Stimulated activated naive CD4-positive, alpha-beta T cell treated with Interleukin-2 at 50 U/mL for 16 hours (primary cell): ENCODE measurements at regions not wholly inside any gene's neighbourhood (a gene's known extent, or its start where the extent isn't known, plus 50 kb on each side); places are given as distances from the start of the nearest gene placed in this dataset.
"Not testable (repeated sequence)": the region's sequence is repeated elsewhere in the genome, so short reads cannot be mapped to it uniquely, and the experiment has no call there.

Source experiments
- DNase-seq: peaks from one replicate; lab custom pipeline; 2025; lab: John Stamatoyannopoulos, UW

DNA sequence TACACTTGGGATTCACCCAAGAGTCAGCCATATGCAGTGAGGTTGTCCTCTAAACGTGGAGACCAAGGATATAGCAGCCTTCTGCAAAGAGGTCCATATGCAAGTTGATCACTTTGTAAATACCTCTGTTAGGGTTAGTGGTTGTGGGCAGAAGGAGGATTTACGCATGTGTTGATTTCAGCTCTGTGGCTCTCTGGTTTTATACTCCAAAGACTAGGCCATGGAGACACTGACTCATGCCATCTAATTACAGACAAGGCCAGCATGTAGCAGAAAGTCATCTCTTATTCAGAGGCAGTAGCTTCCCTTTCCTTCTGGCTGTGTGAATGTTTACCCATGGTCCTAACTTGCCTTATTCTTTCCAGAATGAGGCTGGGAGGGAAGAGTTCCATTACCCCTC lies 140.9 kb upstream of the GOLGA6L4 start:
- DNase-seq = not testable (repeated sequence)

DNA sequence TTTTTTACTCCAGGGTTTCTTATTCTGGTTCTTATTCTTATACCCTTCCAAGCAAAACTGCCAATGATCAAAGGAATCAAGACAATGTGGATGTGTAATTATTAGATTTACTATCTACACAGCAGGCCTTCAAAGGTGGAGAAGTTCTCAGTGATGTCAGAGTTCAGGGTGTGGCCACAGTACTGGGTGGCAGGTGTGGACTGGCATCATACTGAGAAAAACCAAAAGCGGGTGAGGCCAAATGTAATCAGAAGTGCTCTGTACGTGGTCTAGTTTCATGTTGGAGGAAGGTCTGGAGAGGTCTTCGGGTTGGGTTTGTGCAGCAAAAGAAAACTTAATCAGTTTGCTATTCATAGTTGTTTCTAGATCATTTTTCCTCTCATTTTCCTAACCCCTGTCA lies 138.5 kb upstream of the GOLGA6L4 start:
- DNase-seq = not testable (repeated sequence)

DNA sequence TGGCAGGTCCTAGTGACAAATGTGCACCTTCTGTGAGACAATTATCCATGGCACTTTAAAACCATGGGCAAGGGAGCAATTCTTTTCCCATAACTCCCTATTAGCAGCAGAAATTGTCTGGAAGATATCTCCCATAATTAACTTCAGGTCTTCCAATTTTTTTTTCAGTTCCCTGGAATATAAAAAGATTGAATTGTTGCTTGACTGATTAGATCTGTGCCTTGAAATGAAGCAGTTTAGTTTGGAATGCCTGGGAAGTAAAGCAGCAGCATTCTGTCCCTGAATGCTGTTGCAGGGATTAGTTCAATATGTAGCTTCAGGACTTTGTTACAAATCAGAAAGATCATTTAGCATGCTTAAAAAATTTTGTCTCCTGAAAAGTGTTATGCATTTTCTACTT lies 137.0 kb upstream of the GOLGA6L4 start:
- DNase-seq = no peak

DNA sequence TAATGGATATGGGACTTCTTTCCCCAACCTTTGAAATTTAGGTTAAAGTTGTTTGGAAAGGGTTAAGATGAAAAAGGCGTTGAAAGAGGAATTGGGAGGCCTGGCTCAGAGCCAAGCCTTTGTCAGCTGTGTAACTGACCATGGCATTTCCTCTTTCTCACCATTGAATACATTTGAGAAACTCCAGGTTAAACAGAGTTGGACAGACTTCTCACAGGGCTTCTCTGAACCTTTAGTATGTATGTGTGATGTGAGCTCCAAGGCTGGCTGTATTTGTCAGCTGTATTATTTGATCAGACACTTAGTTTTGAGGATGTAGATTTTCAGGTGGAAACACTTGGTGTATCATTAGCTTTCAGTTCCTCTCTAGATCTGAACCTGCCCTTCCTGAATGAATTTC lies 136.4 kb upstream of the GOLGA6L4 start:
- no peak for DNase-seq

DNA sequence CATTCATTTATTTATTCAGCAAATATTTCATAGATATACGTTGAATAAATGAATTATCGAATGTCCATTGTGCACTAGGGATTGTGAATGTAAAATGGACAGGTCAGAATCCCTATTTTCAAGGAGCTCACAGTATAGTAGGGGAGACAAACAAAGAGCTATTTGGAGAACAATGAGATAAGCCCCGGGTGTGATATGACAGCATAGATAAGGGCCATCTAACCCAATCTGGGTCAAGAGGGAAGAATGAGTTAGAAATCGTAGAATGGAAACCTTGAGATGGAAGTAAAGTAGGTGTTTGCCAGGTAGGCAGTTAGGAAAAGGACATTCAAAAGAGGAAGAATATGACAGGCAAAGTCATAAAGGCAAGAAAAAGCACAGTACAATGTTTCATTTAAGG lies 132.2 kb upstream of the GOLGA6L4 start:
- no peak for DNase-seq

DNA sequence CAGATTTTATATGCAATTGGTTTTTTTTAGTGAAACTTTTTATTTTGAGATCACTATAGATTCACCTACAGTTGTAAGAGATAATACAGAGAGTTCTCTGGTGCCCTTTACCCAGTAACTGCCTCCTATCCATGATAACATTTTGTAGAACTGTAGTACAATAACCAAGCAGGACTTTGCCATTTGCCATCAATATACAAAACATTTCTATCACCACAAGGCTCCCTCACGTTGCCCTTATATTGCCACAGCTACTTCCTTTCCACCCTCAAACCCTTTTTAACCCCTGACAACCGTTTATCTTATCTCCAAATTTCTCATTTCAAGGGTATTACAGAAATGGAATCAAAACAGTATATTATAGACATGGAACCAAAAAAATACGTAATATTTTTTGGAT lies 130.7 kb upstream of the GOLGA6L4 start:
- DNase-seq = no peak

DNA sequence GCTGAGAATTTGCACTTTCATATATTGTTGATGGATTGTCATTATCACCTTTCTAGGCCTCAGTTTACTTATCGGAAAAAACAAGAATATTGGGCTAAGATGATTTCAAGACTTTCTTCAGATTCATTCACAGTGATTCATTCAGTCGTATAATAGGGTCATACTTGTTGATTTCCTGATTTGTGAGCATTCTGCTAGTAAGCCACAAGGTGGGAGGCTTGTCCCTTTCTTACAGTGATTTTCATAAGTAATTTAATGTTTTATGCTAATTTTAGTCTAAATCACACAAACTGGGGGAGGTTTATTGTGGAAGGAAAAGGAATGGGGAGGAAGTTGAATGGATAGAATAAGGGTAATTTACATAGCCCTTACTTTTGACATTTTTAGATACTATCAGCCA lies 126.8 kb upstream of the GOLGA6L4 start:
- no peak for DNase-seq

DNA sequence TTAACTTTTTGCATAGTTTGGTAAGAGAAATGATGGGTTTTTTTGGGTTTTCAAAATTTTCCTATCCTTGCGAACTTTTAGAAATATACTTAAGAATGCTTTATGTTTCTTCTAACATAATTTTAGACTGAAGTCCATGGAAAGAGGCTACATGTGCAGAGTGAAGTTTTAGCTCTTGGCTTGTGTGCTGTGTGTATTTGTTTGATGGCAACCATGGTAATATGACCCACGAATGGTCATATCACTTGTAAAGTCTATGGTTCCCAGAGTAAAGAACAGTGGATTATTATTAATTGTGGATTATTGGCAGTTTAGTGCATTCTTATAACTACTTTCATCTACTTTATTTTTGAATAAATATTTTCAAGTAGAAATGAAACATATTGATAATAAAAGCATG lies 124.0 kb upstream of the GOLGA6L4 start:
- DNase-seq = no peak

DNA sequence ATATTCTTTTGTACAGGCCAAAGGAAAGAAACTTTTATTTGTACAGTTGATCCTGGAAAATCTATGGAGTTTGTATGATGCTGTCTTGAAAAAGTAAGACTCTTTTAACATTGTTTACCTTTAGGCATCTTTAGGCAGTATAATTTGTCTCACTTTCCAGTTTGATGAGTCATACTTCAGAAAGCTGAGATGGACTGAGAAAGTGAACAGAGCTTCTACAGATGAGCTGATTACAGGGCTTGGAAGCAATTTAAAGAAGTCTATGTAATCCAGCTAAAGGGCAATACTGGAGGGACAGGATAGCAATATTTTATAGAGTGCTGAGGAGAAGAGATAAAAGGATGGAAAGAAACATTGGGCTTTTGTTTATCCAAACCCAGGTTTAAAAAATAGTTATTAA lies 123.5 kb upstream of the GOLGA6L4 start:
- DNase-seq = no peak

DNA sequence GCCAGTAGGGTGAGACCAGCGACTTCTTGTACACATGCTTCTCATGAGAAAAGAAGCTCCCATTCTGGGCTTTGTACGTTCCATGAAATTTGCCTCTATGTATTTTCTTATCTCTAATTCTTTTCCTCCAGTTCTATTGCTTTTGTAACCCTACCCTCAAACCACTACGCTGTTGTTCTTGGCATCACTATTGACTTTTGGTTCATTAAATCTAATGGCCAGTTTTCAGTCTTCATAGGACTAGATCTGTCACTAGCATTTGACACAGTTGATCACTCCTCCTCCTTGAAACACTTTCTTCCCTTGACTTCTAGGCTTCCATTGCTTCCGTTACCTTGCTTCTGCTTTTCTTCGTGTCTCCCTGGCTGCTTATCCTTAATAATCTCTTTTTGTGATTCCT lies 121.7 kb upstream of the GOLGA6L4 start:
- no peak for DNase-seq

DNA sequence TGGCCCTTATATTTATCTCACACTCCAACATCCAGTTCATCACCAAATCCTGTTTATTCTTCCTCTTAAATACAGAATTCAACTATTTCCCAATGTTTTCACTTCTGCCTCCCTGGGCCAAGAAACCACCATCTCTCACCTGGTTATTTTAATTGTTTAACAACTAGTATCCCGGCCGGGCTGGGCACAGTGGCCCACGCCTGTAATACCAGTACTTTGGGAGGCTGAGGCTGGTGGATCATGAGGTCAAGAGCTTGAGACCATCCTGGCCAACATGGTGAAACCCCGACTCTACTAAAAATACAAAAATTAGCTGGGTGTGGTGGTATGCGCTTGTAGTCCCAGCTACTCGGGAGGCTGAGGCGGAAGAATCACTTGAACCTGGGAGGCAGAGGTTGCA lies 120.9 kb upstream of the GOLGA6L4 start:
- not testable (repeated sequence) for DNase-seq

DNA sequence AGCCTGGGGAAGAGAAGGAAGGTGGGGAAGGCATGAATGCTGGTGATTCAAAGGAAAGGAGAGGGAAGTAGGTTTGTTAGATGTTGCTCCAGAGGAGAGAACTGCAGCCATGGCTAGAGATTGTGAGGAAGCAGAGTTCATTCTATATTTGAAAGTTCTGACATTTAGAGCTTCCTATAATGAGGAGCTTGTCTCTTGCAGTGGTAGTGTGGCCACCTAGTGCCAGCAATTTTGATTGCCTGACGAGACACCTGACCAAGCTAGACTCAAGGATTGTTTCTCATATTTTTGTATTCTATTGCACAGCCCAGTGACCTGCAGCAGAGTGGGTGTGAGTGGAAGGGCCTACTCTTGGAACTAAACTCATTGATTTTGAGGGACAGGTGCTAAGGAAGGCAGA lies 116.2 kb upstream of the GOLGA6L4 start:
- DNase-seq = not testable (repeated sequence)

DNA sequence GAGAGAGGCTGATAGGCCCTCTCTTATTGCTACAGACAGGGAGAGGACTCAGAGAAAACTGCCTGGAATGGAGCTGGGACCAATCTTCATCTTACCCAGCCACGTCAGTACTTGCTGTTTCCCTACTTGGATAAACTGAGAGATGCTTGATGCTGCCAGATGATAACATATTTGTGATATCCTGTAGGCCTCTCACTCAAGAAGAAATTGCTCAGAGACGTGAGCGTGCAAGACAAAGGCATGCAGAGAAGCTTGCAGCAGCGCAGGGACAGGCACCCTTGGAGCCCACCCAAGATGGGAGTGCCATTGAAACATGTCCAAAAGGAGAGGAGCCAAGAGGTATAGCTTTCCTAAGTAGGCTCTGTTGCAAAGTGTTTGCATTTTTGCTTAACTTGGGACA lies 114.7 kb upstream of the GOLGA6L4 start:
- not testable (repeated sequence) for DNase-seq

DNA sequence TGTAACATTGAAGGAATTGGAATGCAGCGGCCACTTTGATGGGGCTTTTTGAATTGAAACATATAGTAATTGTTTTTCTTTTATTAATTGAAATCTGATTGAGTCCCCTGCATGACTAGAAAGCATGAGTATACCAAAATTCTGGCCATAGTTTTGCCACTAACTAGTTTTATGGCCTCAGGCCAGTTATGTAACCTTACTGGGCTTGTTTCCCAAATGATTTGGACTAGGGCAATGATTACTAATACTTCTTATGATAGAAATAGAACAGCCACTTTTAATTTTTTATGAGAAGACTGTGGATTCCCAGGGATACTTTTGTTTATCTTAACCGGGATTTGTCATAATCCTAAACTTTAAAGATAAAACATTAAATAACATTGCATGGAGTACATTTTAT lies 106.9 kb upstream of the GOLGA6L4 start:
- DNase-seq = not testable (repeated sequence)

DNA sequence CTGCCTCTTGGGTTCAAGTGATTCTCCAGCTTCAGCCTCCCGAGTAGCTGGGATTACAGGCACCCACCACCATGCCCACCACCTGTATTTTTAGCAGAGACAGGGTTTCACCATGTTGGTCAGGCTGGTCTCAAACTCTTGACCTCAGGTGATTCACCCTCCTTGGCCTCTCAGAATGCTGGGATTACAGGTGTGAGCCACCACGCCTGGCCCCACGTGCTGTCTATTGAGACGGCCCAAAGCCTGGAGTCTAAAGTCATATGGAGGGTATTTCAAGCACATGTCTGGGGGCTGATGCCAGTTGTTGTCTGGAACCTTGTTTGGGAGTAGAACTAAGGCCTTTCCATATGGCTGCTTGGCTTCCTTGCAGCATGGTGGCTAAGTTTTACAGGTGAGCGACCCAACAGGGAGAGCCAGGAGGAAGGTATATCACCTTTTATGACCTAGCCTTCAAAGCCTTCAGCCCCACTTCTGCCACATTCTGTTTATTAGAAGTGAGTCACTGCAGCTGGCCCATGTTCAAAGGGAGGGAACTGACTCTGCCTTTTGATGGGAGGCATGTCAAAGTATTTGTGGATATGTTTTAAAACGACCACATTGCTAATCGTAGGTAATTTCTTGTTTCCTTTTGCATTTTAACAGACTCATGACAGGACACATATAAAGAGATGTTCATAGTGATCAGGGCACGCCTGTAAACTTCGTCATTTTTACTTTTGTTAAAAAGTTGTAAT lies 105.3 kb upstream of the GOLGA6L4 start:
- DNase-seq = not testable (repeated sequence)

DNA sequence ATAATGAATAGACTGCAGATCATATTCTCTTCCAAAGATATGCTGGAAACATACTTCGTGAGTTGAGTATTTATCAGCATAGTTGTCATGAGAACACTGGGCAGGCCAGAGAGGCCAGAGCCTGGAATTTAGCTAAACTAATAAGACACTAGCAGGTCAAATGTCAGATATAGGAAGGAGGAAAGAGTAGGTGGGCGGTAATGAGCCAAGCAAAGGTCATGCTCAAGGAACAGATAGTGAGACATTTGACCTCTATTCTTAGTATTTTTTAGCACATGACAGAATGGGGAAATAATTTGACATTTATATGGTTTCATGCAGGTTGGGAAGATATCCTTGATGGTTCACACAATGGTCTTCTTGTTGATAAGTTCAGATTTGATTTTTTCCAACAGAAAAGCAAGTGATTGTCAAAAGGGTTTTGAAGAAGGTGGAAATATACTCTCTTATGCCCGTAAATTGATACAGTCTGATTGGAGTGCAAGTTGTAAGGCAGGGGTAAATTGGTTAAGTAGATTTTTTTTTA lies 99.6 kb upstream of the GOLGA6L4 start:
- not testable (repeated sequence) for DNase-seq

DNA sequence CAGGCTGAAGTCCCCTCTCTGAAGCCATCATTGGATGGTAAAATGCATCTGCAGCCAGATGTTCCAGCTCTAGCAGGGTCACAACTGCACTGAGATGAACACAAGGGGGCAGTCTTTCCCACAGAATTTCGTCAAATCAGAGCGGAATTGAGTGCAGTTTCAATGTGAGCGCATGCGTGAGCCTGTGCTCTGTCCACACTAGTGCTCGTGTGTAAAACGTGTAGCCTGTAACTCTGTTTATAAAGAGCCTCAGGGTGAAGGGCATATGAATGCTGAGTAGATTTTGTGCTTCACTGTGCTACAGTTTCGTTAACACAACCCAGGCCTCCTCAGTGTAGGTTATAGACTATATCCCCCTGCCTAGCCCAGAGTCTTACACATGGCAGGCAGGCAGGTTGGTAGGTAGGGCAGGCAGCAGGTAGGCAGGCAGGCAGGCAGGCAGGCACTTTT lies 92.7 kb upstream of the GOLGA6L4 start:
- DNase-seq = peak; percentile 63

DNA sequence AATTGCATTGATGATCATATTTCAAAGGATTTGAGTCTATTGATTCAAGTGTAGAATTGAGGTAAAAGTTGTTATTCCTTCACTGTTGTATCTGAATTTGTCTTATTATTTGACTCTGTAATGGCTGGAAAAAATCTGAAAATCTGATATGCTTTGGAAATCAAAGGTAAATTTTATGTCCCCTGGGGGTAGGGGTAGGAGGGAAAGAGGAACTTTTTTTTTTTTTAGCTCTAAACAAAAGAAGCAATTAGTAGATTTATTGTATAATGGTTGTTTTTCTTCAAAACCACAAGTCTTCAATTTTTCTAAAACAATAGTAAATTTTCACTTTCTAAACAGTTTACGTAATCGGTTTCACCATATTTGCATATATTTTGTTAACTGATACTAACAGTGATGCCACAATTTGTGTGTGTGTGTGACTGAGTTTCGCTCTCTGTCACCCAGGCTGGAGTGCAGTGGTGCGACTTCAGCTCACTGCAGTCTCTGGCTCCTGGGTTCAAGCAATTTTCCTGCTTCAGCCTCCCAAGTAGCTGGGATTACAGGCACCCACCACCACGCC lies 91.7 kb upstream of the GOLGA6L4 start:
- no peak for DNase-seq

DNA sequence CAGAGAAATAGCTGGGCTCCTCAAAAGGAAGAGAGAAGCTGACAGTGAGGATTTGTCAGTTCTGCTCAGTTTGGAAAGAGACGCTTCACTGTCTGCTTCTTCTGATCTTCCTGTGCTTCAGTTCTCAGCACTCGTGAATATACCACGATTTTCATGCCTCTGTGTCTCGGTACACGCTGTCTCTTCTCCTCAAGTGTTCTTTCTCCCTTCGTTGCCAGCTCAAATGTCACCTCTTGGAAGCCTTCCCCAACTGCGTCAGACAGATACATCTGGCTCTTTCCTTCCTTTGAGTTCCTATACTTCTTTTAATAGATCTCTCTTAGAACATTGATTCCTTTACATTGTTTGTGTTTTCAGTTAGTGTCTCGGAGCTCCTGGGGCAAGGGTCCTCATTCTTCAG lies 90.6 kb upstream of the GOLGA6L4 start:
- DNase-seq = not testable (repeated sequence)

DNA sequence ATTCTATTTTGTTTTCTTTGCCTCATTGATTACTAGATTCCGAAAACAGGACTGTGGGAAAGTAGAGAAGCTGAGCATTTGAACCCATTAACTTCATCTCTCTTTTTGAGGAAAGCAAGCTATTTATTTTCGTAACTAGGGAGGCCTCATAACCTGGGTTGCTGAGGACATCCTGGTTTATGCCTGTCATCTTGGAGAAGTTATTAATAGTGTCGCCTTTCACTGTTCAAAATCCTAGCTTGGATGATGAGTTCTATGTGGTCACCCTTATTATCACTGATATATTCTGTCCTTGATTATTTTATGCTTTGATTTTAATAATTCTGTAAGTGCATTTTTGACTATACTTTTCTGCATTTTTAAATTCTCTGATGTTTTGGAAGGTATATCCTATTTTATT lies 89.3 kb upstream of the GOLGA6L4 start:
- not testable (repeated sequence) for DNase-seq

DNA sequence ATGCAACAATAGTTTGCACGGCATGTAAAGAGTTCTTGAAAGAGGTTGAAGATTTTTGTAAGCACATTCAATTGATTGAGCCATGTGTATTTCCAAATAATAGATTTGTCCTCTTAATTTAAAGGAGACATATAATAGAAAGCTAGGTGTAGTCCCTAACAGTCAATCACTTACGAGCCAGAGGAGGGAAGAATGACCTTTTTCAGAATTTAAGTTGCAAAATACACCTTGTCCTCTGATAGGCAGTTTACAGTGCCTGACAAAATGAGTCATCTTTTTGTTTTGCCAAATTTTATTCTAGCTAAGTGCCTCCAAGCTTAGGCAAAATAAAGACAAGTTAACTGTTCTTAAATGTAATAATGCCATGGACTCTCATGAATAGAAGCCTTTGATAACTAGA lies 88.3 kb upstream of the GOLGA6L4 start:
- DNase-seq = not testable (repeated sequence)

DNA sequence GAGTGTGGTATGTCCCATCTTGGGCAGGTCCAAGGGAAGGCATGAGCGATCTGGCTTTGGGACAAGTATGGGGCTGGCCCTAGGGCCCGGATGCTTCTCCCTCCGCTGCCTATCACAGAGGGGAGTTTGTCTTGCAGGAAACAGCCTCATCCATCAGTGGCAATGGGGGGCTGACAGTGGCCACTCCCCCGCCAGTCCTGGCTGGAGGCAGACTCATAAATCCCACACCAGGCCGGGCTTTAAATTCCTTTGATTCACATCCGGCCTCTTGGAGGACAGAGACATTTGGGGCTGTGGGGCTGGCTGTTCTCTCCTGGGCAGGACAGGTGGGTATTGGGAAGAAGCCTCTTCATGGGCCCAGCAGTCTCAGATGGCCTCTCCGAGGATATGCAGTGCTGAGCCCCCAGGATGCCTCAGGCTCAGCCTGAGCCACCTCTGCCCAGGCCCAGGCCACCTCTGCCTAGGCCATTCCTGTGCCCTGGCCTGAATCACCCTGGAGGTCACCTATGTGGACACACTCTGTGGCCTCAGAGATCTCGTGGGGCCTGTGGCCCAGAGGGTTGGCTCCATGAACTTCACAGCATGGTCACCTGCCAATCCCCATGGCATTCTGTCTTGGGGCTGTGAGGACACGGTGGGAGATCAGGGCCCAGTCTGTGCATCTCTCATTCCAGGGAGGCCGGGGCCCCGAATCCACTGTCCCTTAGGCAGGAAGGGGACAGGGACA lies 84.2 kb upstream of the GOLGA6L4 start:
- DNase-seq = no peak

DNA sequence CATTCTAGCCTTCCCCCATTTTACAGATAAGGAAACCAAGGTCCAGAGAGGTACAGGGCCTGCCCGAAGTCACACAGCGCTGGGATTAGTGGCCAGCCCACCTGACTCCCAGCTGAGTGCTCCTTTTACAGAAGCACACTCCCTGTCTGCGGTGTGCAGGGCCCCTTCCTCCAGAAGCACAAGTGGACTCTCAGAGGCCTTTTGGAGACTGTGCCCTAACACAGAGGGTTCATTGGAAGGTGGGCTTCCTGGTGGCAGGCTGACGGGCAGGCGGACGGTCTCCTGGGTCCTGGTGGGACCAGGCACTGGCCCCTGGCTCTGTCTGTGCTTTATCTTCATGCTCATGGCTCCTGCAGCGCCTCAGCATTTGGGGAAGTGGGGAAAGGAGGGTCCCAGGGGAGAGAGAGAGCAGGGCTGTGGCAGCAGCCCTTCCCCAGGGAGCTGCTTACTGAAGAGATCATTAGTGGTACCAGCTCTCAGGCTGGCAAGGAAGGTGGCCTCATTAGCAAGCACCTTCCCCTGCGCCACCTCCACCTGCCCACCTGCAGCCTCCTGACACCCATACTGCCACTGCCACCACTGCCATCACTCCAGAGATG lies 83.1 kb upstream of the GOLGA6L4 start:
- not testable (repeated sequence) for DNase-seq
